B cell (primary cell): ENCODE measurements at regions not wholly inside any gene's neighbourhood (a gene's known extent, or its start where the extent isn't known, plus 50 kb on each side); places are given as distances from the start of the nearest gene placed in this dataset.

ENCODE experiments used
- ATAC-seq: fragments of 200-7000 bp; cut with Tn5 transposase; one replicate; pipeline ENCODE4 v1.10.0; 2021; ENCODE audit warnings: low read depth, mild to moderate bottlenecking, moderate number of reproducible peaks, moderate library complexity
- CTCF ChIA-PET: fragments of 350-600 bp; sonication (Branson Sonifier 250); formaldehyde crosslinking; loops from one replicate; lab custom pipeline; 2021; ENCODE audit warnings: antibody characterized with exemption, inconsistent platforms; lab: Charles Lee
- POLR2A ChIA-PET: fragments of 350-600 bp; sonication (Branson Sonifier 250); formaldehyde crosslinking; loops from one replicate; lab custom pipeline; 2021; ENCODE audit warnings: antibody characterized with exemption; lab: Charles Lee
- DNase-seq: peaks from one replicate; pipeline ENCODE4 v3.0.0; 2013
- H2AFZ ChIP-seq: 2 replicates; pipeline ENCODE4 v1.6.1; 2012; ENCODE audit warnings: mild to moderate bottlenecking, low read depth, low read length; ENCODE audit not compliant: insufficient read depth, poor library complexity, severe bottlenecking
- H3K27ac ChIP-seq, 2 donors: 1 replicate in 1 of 2; 2 replicates in 1 of 2; pipeline ENCODE4 v1.5.1; 2012 to 2013; ENCODE audit warnings: low read length in 2 of 2, mild to moderate bottlenecking in 2 of 2, moderate library complexity in 1 of 2
- H3K27me3 ChIP-seq, 4 experiments: fragments of 200-600 bp in 1 of 4; sonication (generic) in 1 of 4; replicated peaks in 1 of 4; 1 replicate in 2 of 4; 2 replicates in 2 of 4; pipeline versions ENCODE4 v1.6.1 to v1.7.0; 2013 to 2016; ENCODE audit warnings: low read length in 3 of 4, mild to moderate bottlenecking in 2 of 4, mixed read lengths in 1 of 4, moderate library complexity in 1 of 4; ENCODE audit not compliant: insufficient read depth in 4 of 4, control insufficient read depth in 3 of 4; ENCODE audit errors: control extremely low read depth in 1 of 4
- H3K36me3 ChIP-seq, 2 experiments: replicated peaks in 1 of 2; 1 replicate in 1 of 2; 2 replicates in 1 of 2; pipeline versions ENCODE4 v1.6.1 to v1.7.1; 2013; ENCODE audit warnings: low read length in 1 of 2; ENCODE audit not compliant: insufficient read depth in 2 of 2, control insufficient read depth in 1 of 2; ENCODE audit errors: control extremely low read depth in 1 of 2, extremely low read depth in 1 of 2
- H3K4me1 ChIP-seq, 2 donors: fragments of 200-600 bp in 1 of 2; sonication (generic) in 1 of 2; 1 replicate in 1 of 2; 2 replicates in 1 of 2; pipeline versions ENCODE4 v1.5.1 to v1.6.1; 2013 to 2017; ENCODE audit warnings: low read length in 2 of 2; ENCODE audit not compliant: control insufficient read depth in 2 of 2, insufficient read depth in 2 of 2
- H3K4me2 ChIP-seq: replicated peaks from 2 replicates; pipeline ENCODE3; 2012; ENCODE audit warnings: mild to moderate bottlenecking, low read depth, low read length; ENCODE audit not compliant: poor library complexity, severe bottlenecking
- H3K4me3 ChIP-seq, 5 experiments: fragments of 200-600 bp in 1 of 5; sonication (generic) in 1 of 5; 1 replicate in 3 of 5; 2 replicates in 2 of 5; pipeline versions ENCODE4 v1.5.1 to v1.7.0; 2011 to 2016; ENCODE audit warnings: low read length in 4 of 5, mild to moderate bottlenecking in 4 of 5, low read depth in 2 of 5, control low read depth in 1 of 5, moderate library complexity in 1 of 5; ENCODE audit not compliant: insufficient read depth in 1 of 5; ENCODE audit errors: control extremely low read depth in 1 of 5, extremely low read depth in 1 of 5
- H3K79me2 ChIP-seq: fragments of 200-600 bp; sonication (generic); one replicate; pipeline ENCODE4 v1.6.0; 2016; ENCODE audit warnings: low read length; ENCODE audit not compliant: control insufficient read depth, insufficient read depth
- H3K9ac ChIP-seq: fragments of 200-600 bp; sonication (generic); 2 replicates; pipeline ENCODE4 v1.6.1; 2017; ENCODE audit warnings: mild to moderate bottlenecking, low read length, moderate library complexity
- H3K9me3 ChIP-seq, 3 donors: one replicate each; pipeline versions ENCODE4 v1.6.1 to v1.7.1; 2013; ENCODE audit warnings: low read length in 2 of 3; ENCODE audit not compliant: control insufficient read depth in 2 of 3, insufficient read depth in 1 of 3; ENCODE audit errors: control extremely low read depth in 1 of 3
- H4K20me1 ChIP-seq: 2 replicates; pipeline ENCODE4 v1.6.0; 2012; ENCODE audit warnings: mild to moderate bottlenecking, low read length; ENCODE audit not compliant: insufficient read depth, control insufficient read depth, poor library complexity, severe bottlenecking
- H3K27ac Mint-ChIP-seq: one replicate; pipeline ENCODE4 v1.8.0; 2021; ENCODE audit warnings: mixed read lengths
- H3K27me3 Mint-ChIP-seq: one replicate; pipeline ENCODE4 v1.8.0; 2021; ENCODE audit warnings: mixed read lengths
- H3K4me1 Mint-ChIP-seq: one replicate; pipeline ENCODE4 v1.8.0; 2021; ENCODE audit warnings: mixed read lengths
- H3K4me3 Mint-ChIP-seq: one replicate; pipeline ENCODE4 v1.8.0; 2021; ENCODE audit warnings: mixed read lengths
- H3K9me3 Mint-ChIP-seq: one replicate; pipeline ENCODE4 v1.8.0; 2022; ENCODE audit warnings: mixed read lengths; ENCODE audit not compliant: insufficient read depth
- CTCF ChIP-seq: fragments of 200-600 bp; IDR thresholded peaks from one replicate; pipeline ENCODE4 v1.8.0; 2022; ENCODE audit warnings: antibody characterized with exemption, mild to moderate bottlenecking
- EZH2 ChIP-seq: IDR thresholded peaks from 2 replicates; pipeline ENCODE4 v1.6.1; 2012; ENCODE audit warnings: borderline replicate concordance, low read depth, mild to moderate bottlenecking, moderate library complexity, low read length; ENCODE audit not compliant: insufficient read depth, poor library complexity, severe bottlenecking
- WGBS: methylation state at CpG from one replicate; pipeline ENCODE4 v1.1.5; 2013; ENCODE audit warnings: missing lambda C conversion rate; ENCODE audit not compliant: insufficient coverage; 5-methylcytosine and 5-hydroxymethylcytosine counted together
- intact Hi-C: fragments of 100-400 bp; cut with micrococcal nuclease; formaldehyde crosslinking; loops from one replicate; pipeline ENCODE4 v1.10.0; 2022

DNA sequence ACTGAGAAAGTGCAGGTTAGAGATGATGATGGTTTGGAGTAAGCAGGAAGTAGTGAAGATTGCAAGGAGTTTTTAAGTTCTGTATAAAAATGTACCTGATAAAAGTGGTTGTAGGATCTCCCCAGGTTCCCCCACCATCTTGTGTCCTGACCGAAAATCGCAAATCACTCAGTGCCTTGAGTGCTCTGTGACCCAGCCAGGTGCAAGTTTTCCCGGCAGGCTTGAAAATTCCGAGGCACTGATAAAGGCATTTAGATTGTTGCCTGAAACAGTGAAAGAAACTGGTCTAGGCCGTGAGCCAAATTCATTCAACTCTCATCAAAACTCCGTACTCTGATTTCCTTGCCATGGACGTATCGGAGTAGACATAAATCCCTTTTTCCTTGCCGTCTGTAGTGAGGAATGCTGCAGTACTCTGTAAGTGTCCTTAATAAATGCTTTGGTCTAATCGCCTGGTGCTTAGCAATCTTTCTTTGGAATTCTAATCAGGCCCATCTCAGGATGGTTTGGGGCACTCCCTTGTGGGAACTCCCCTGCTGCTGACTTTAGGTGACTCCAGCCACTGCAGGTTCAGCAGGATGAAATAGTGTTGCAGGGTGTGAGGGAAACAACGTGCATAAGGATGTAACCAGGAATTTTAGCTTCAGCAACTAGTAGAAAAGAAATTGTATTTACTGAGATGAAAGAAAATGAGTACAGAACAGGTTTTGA is 1199.8 kb upstream of the MAP3K7 start:
- H3K4me1 Mint-ChIP-seq = no peaks in the 10 kb centered on the region
- ATAC-seq (no peak), DNase-seq (no peak)
- Histone ChIP-seq H3K27ac (no peak overlapping the region), H2AFZ (no peak overlapping the region), H3K27me3 (no peaks in the 10 kb centered on the region), H3K9me3 (no peaks in the 10 kb centered on the region), H3K4me2 (no peak overlapping the region), H3K4me1 (no peaks in the 10 kb centered on the region), H3K4me3 (no peak overlapping the region), H4K20me1 (no peaks in the 10 kb centered on the region), H3K9ac (no peak overlapping the region), H3K36me3 (no peaks in the 10 kb centered on the region), H3K79me2 (no peaks in the 10 kb centered on the region)
- H3K27me3 Mint-ChIP-seq = no peaks in the 10 kb centered on the region
- ChIA-PET CTCF (no interaction called here), POLR2A (no interaction called here)
- WGBS = 94% methylated on average over 6 of the region's 11 CpGs
- intact Hi-C loops = no loop called here
- H3K9me3 Mint-ChIP-seq = peaks cover 2% of the 10 kb centered on the region
- H3K4me3 Mint-ChIP-seq = no peak overlapping the region
- TF ChIP-seq EZH2 (no peak), CTCF (no peak)
- no peak overlapping the region for H3K27ac Mint-ChIP-seq

- CTCF ChIA-PET = no interaction called here
- Histone ChIP-seq H3K9me3 (no peaks in the 10 kb centered on the region), H3K27me3 (no peaks in the 10 kb centered on the region), H3K9ac (no peak overlapping the region), H3K4me3 (no peak overlapping the region), H3K4me2 (no peak overlapping the region), H3K36me3 (no peaks in the 10 kb centered on the region), H3K27ac (no peak overlapping the region), H3K4me1 (no peaks in the 10 kb centered on the region), H2AFZ (no peak overlapping the region), H3K79me2 (no peaks in the 10 kb centered on the region), H4K20me1 (no peaks in the 10 kb centered on the region)
- ATAC-seq (no peak), DNase-seq (no peak)
- 33% methylated on average over 1 of the region's 2 CpGs for WGBS
- H3K9me3 Mint-ChIP-seq = peaks cover 5% of the 10 kb centered on the region
- no peak overlapping the region for H3K4me3 Mint-ChIP-seq
- POLR2A ChIA-PET = no interaction called here
- intact Hi-C loops = no loop called here
- TF ChIP-seq EZH2 (no peak), CTCF (no peak)
- no peaks in the 10 kb centered on the region for H3K4me1 Mint-ChIP-seq
- no peaks in the 10 kb centered on the region for H3K27me3 Mint-ChIP-seq
- H3K27ac Mint-ChIP-seq = no peak overlapping the region
Observed at GRCh38 chr6:91782802-91783201, 1195.9 kb upstream of the MAP3K7 start.
